Hepatic stellate cell (primary cell): ENCODE measurements at regions not wholly inside any gene's neighbourhood (a gene's known extent, or its start where the extent isn't known, plus 50 kb on each side); places are given as distances from the start of the nearest gene placed in this dataset.
"Not testable (repeated sequence)": the region's sequence is repeated elsewhere in the genome, so short reads cannot be mapped to it uniquely, and the experiment has no call there.

Source experiments
- DNase-seq: peaks from one replicate; pipeline ENCODE4 v3.0.0; 2011; ENCODE audit warnings: low spot score

- no peak for DNase-seq
Observed at GRCh38 chr3:106398891-106399600, 530.2 kb upstream of the CBLB start.

- no peak for DNase-seq
Observed at GRCh38 chr3:106399761-106400160, 530.9 kb upstream of the CBLB start.

GRCh38 chr3:106401666-106402490 lies 533.1 kb upstream of the CBLB start:
- no peak for DNase-seq

- DNase-seq: no peak
Observed at GRCh38 chr3:106403371-106404145, 534.7 kb upstream of the CBLB start.

- no peak for DNase-seq
Observed at GRCh38 chr3:106413683-106414082, 544.9 kb upstream of the CBLB start.

- no peak for DNase-seq
Observed at GRCh38 chr3:106420628-106421027, 551.8 kb upstream of the CBLB start.

GRCh38 chr3:106421426-106421825 lies 552.6 kb upstream of the CBLB start:
- no peak for DNase-seq

GRCh38 chr3:106421909-106422308 lies 553.1 kb upstream of the CBLB start:
- peak; percentile 9 for DNase-seq

- DNase-seq: no peak
Observed at GRCh38 chr3:106423321-106424225, 554.8 kb upstream of the CBLB start.

GRCh38 chr3:106425026-106425425 lies 556.2 kb upstream of the CBLB start:
- peak; percentile 17 for DNase-seq

GRCh38 chr3:106425916-106426315 lies 557.1 kb upstream of the CBLB start:
- no peak for DNase-seq

- DNase-seq: peak; percentile 79
Observed at GRCh38 chr3:106428565-106428994, 559.8 kb upstream of the CBLB start.

GRCh38 chr3:106431721-106432120 lies 562.9 kb upstream of the CBLB start:
- no peak for DNase-seq

GRCh38 chr3:106435899-106436453 lies 567.2 kb upstream of the CBLB start:
- no peak for DNase-seq

GRCh38 chr3:106438887-106439286 lies 570.1 kb upstream of the CBLB start:
- no peak for DNase-seq

- no peak for DNase-seq
Observed at GRCh38 chr3:106440672-106441071, 571.9 kb upstream of the CBLB start.

GRCh38 chr3:106446271-106446670 lies 577.5 kb upstream of the CBLB start:
- DNase-seq: no peak

- no peak for DNase-seq
Observed at GRCh38 chr3:106447723-106448301, 579.0 kb upstream of the CBLB start.

- not testable (repeated sequence) for DNase-seq
Observed at GRCh38 chr3:106448372-106448966, 579.7 kb upstream of the CBLB start.

GRCh38 chr3:106452096-106452495 lies 583.3 kb upstream of the CBLB start:
- no peak for DNase-seq
